ENCODE measurements at regions not wholly inside any gene's neighbourhood (a gene's known extent, or its start where the extent isn't known, plus 50 kb on each side); places are given as distances from the start of the nearest gene placed in this dataset.

- Histone ChIP-seq H3K36me3 (no peaks in the 10 kb centered on the region), H3K9me3 (peaks cover 0 to 2% of the 10 kb centered on the region in 2 donors), H3K4me1 (no peaks in the 10 kb centered on the region), H3K4me3 (no peak overlapping the region), H3K27ac (no peak overlapping the region), H3K27me3 (no peaks in the 10 kb centered on the region)
- ATAC-seq: no peak
- no peak for DNase-seq
- intact Hi-C loops (cut with DNase I): no loop called here
- TF ChIP-seq CTCF (IDR thresholded peaks at IDR 0.05): no peak
Measured at GRCh38 chr2:103526757-103527156, 764.9 kb downstream of the TMEM182 start.

- Histone ChIP-seq H3K27ac (no peak overlapping the region), H3K36me3 (no peaks in the 10 kb centered on the region), H3K4me3 (no peak overlapping the region), H3K4me1 (no peaks in the 10 kb centered on the region), H3K9me3 (no peaks in the 10 kb centered on the region), H3K27me3 (no peaks in the 10 kb centered on the region)
- intact Hi-C loops (cut with DNase I): no loop called here
- no peak for ATAC-seq
- no peak for DNase-seq
- TF ChIP-seq CTCF (IDR thresholded peaks at IDR 0.05): no peak
Measured at GRCh38 chr2:103527278-103527677, 765.4 kb downstream of the TMEM182 start.

- H3K9me3 ChIP-seq: peaks cover 0 to 8% of the 10 kb centered on the region in 2 donors
- H3K27me3 ChIP-seq: no peaks in the 10 kb centered on the region
- no peaks in the 10 kb centered on the region for H3K36me3 ChIP-seq
- DNase-seq: no peak
- no peak for TF ChIP-seq CTCF (IDR thresholded peaks at IDR 0.05)
- no peak overlapping the region for H3K27ac ChIP-seq
- no peaks in the 10 kb centered on the region for H3K4me1 ChIP-seq
- intact Hi-C loops (cut with DNase I): no loop called here
- H3K4me3 ChIP-seq: no peak overlapping the region
- no peak for ATAC-seq
Measured at GRCh38 chr2:103529798-103530502, 768.1 kb downstream of the TMEM182 start.

- ATAC-seq (no peak), DNase-seq (no peak)
- no peak overlapping the region for H3K4me3 ChIP-seq
- H3K4me1 ChIP-seq: no peaks in the 10 kb centered on the region
- H3K27ac ChIP-seq: no peak overlapping the region
- no peak for TF ChIP-seq CTCF (IDR thresholded peaks at IDR 0.05)
- no peaks in the 10 kb centered on the region for H3K36me3 ChIP-seq
- H3K27me3 ChIP-seq: no peaks in the 10 kb centered on the region
- peaks cover 0 to 5% of the 10 kb centered on the region in 2 donors for H3K9me3 ChIP-seq
- intact Hi-C loops (cut with DNase I): no loop called here
Measured at GRCh38 chr2:103552775-103553174, 790.9 kb downstream of the TMEM182 start.

GRCh38 chr2:103594823-103595222, 833.0 kb downstream of the TMEM182 start:
- DNase-seq: no peak
- intact Hi-C loops (cut with DNase I): no loop called here
- H3K36me3 ChIP-seq: no peaks in the 10 kb centered on the region
- H3K27me3 ChIP-seq: no peaks in the 10 kb centered on the region
- no peak for ATAC-seq
- no peak for TF ChIP-seq CTCF (IDR thresholded peaks at IDR 0.05)
- H3K4me1 ChIP-seq: no peaks in the 10 kb centered on the region
- no peak overlapping the region for H3K27ac ChIP-seq
- peaks cover 0 to 44% of the 10 kb centered on the region in 2 donors for H3K9me3 ChIP-seq
- H3K4me3 ChIP-seq: no peak overlapping the region

Measured in left lung (tissue), 4 donors.